Psoas muscle (tissue), 7 donors: ENCODE measurements at regions not wholly inside any gene's neighbourhood (a gene's known extent, or its start where the extent isn't known, plus 50 kb on each side); places are given as distances from the start of the nearest gene placed in this dataset.

Experiments used
- ATAC-seq, 4 donors: fragments of 200-7000 bp; cut with Tn5 transposase; one replicate each; pipeline ENCODE4 v1.9.1; 2020; ENCODE audit warnings: moderate library complexity in 3 of 4, mild to moderate bottlenecking in 2 of 4
- DNase-seq, 2 donors: peaks; one replicate each; pipeline ENCODE4 v3.0.0-alpha.2; 2020
- H3K27ac ChIP-seq: fragments of 200-600 bp; one replicate; pipeline ENCODE4 v1.8.0; 2022
- H3K27me3 ChIP-seq, 3 donors: fragments of 200-600 bp in 1 of 3; one replicate each; pipeline versions ENCODE4 v1.6.1 to v1.8.0; 2013 to 2022; ENCODE audit warnings: low read length in 2 of 3, mild to moderate bottlenecking in 2 of 3, moderate library complexity in 1 of 3; ENCODE audit not compliant: insufficient read depth in 3 of 3
- H3K36me3 ChIP-seq, 2 donors: fragments of 200-600 bp in 1 of 2; one replicate each; pipeline versions ENCODE4 v1.6.1 to v1.8.0; 2013 to 2022; ENCODE audit warnings: low read depth in 1 of 2, mild to moderate bottlenecking in 1 of 2, moderate library complexity in 1 of 2; ENCODE audit not compliant: insufficient read depth in 1 of 2
- H3K4me1 ChIP-seq: fragments of 200-600 bp; one replicate; pipeline ENCODE4 v1.8.0; 2022
- H3K4me3 ChIP-seq: fragments of 200-600 bp; one replicate; pipeline ENCODE4 v1.8.0; 2022; ENCODE audit warnings: mild to moderate bottlenecking
- H3K9me3 ChIP-seq: fragments of 200-600 bp; one replicate; pipeline ENCODE4 v1.8.0; 2022
- WGBS, 3 donors: extraction: QIAGEN DNeasy Blood & Tissue Kit; methylation state at CpG; one replicate each; pipeline versions ENCODE4 v1.1.6 to v1.1.7; 2013; 5-methylcytosine and 5-hydroxymethylcytosine counted together
- intact Hi-C, 2 donors: fragments of 100-400 bp; cut with DNase I; formaldehyde crosslinking; loops; one replicate each; pipeline versions ENCODE4 v1.11.0 to v1.14.2; 2022
- TF ChIP-seq, protein P1 (sequence below): fragments of 200-600 bp; IDR thresholded peaks from one replicate; pipeline ENCODE4 v1.8.0; 2022; ENCODE audit warnings: antibody characterized with exemption
- donor health status: healthy with polysubstance abuse.
- donor health status: DM: no; HTN: no; CAD: no; lungs with moderate emphysema.
- donor health status: Bipolar disorder and iron deficiency.
- donor health status: healthy.
- donor health status: DM: yes; HTN: yes; CAD: no.
- donor health status: DM: no; HTN: no; CAD: no.
- donor health status: DM: yes; HTN: yes; CAD: no.

DNA sequence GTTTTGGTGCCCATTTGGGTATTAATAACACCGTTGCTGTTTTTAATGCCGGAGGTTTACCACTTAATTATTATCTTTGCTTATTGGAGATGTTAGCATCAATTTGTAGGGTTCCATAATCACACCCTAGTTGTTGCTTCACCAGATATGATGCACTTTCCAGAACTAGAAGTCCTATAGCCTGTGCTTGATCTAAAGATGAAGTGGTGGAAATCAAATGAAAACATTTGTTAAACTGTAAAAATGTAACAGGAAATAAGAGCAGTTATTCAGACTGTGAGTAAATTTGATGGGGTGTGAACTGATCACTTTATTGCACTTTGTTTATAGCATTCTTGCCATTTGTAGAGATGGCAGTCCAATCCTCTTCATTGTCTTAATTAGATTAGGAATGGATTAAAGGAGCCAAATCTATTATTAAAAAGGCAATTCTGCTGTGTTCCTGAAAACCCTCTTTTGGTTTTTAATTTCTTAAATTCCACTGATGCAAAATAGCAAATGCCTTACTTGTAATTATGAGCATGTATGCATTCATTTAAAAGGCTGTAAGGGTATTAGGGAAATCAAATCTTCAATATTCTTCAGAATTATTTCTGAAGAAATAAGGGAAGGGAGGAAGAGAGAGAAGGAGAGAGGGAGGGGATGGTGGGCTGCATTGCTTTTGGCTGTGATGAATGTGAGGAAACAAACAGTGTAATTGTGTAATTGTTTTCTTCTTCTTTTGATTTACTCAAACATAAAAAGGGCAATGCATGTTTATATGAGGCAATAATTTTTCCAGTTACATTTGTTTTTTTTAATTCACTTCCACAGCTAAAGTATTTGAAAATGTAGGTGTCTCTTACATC lies 675.2 kb upstream of the WWC1 start:
- Histone ChIP-seq H3K4me3 (no peak overlapping the region), H3K9me3 (no peaks in the 10 kb centered on the region), H3K4me1 (no peaks in the 10 kb centered on the region), H3K36me3 (no peaks in the 10 kb centered on the region), H3K27me3 (no peaks in the 10 kb centered on the region), H3K27ac (no peak overlapping the region)
- ATAC-seq (no peak), DNase-seq (no peak)
- TF ChIP-seq, protein P1, sequence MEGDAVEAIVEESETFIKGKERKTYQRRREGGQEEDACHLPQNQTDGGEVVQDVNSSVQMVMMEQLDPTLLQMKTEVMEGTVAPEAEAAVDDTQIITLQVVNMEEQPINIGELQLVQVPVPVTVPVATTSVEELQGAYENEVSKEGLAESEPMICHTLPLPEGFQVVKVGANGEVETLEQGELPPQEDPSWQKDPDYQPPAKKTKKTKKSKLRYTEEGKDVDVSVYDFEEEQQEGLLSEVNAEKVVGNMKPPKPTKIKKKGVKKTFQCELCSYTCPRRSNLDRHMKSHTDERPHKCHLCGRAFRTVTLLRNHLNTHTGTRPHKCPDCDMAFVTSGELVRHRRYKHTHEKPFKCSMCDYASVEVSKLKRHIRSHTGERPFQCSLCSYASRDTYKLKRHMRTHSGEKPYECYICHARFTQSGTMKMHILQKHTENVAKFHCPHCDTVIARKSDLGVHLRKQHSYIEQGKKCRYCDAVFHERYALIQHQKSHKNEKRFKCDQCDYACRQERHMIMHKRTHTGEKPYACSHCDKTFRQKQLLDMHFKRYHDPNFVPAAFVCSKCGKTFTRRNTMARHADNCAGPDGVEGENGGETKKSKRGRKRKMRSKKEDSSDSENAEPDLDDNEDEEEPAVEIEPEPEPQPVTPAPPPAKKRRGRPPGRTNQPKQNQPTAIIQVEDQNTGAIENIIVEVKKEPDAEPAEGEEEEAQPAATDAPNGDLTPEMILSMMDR, result no peak
- intact Hi-C loops, result no loop called here
- 22 to 83% (median 27%) methylated on average over 2 of the region's 2 CpGs for WGBS, 3 donors

DNA sequence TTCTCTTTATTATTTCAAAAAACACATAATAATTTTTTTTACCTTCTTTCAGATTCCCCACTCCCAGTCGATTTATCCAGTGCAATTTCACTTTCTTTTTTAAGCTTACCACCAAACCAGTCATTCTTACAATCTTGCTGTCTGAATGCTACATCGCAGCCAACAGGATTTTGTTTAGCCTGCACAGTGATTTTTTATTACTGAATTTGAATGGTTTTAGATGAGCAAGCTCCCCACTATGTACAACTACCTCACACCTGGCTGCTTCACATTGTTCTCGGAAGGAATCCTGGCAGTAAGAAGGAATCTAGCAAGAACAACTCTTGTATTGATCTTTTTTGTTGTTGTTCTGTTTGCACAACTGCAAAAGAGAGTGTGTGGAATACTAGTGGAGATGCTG lies 668.1 kb upstream of the WWC1 start:
- TF ChIP-seq, protein P1, result no peak
- intact Hi-C loops, result no loop called here
- 63 to 71% (median 68%) methylated on average over 3 of the region's 3 CpGs for WGBS, 3 donors
- H3K27ac ChIP-seq, result no peak overlapping the region
- no peaks in the 10 kb centered on the region for H3K27me3 ChIP-seq
- DNase-seq (no peak), ATAC-seq (no peak)
- H3K9me3 ChIP-seq, result peaks cover 10% of the 10 kb centered on the region
- H3K4me1 ChIP-seq, result no peaks in the 10 kb centered on the region
- H3K36me3 ChIP-seq, result no peaks in the 10 kb centered on the region
- no peak overlapping the region for H3K4me3 ChIP-seq

DNA sequence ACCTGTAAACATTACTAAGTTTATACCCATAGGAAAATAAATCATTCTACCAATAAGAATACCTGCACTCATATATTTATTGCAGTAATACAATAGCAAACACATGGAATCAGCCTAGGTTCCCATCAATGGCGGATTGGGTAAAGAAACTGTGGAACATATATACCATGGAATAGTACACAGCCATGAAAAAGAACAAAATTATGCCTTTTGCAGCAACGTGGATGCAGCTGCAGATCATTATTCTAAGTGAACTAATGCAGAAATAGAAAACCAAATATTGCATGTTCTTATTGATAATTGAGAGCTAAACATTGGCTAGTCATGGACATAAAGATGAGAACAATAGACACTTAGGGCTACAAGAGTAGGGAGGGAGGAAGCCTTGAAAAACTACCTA lies 667.4 kb upstream of the WWC1 start:
- no peaks in the 10 kb centered on the region for H3K27me3 ChIP-seq
- intact Hi-C loops, result no loop called here
- no peak for DNase-seq
- no peak overlapping the region for H3K4me3 ChIP-seq
- no peak overlapping the region for H3K27ac ChIP-seq
- H3K4me1 ChIP-seq, result no peaks in the 10 kb centered on the region
- TF ChIP-seq, protein P1, result no peak
- H3K9me3 ChIP-seq, result peaks cover 10% of the 10 kb centered on the region
- ATAC-seq, result no peak
- 59 to 65% (median 63%) methylated on average over 2 of the region's 2 CpGs for WGBS, 3 donors
- H3K36me3 ChIP-seq, result no peaks in the 10 kb centered on the region

DNA sequence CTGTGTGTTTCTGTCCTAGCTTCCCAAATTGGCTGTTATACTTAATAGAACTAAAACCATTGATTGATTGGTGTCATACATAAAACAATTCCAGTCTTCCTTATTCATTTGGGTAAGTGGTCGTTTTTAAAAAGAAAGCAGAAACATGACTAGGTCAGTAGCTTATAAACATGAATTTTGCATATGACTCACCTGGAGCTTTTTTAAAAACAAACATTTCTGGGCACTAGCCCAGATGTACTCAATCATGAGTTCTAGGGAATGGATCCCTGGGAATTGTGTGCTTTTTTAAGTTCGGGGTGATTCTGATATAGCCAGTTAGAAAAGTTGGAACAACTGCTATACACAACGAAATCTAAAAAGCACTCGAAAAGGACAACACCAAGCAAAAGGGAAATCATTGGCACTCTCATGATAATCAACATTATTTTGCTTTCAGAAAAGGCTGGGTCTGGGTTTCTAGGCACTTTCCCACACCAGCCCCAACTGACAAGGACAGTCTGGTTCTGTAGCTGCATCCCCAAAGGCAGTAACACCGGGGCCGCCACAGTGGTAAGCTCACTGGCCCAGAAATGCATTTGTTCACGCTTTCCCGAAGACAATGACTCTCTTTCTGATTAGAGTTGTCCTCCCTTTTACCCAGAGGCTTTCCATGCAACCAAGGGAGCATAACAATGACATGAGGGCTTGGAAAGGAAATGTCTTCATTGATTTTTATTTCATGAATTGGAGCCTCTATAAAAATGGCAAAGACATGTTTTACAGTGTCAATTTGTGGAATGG lies 664.9 kb upstream of the WWC1 start:
- intact Hi-C loops, result no loop called here

More for the DNA sequence above, 664.9 kb upstream of the WWC1 start:
- Histone ChIP-seq H3K4me1 (no peaks in the 10 kb centered on the region), H3K4me3 (no peak overlapping the region), H3K27ac (no peak overlapping the region), H3K27me3 (no peaks in the 10 kb centered on the region), H3K36me3 (no peaks in the 10 kb centered on the region), H3K9me3 (peaks cover 10% of the 10 kb centered on the region)
- ATAC-seq (no peak), DNase-seq (no peak)
- TF ChIP-seq, protein P1, result no peak
- WGBS, 3 donors, result 72 to 84% (median 75%) methylated on average over 8 of the region's 8 CpGs
